ENCODE measurements at regions not wholly inside any gene's neighbourhood (a gene's known extent, or its start where the extent isn't known, plus 50 kb on each side); places are given as distances from the start of the nearest gene placed in this dataset.

GRCh38 chr6:44036196-44036595, 91.1 kb downstream of the MRPL14 start:
- Histone ChIP-seq H3K79me2 (ENCODE audit: control insufficient read depth, insufficient read depth, low read length) (no peaks in the 10 kb centered on the region), H3K36me3 (ENCODE audit: control insufficient read depth in 2 of 2, insufficient read depth in 2 of 2, low read length in 1 of 2) (no peaks in the 10 kb centered on the region), H3K4me2 (ENCODE audit: control insufficient read depth, insufficient read depth) (no peak overlapping the region; the same call in 1 of the 2 replicates), H4K20me1 (ENCODE audit: control insufficient read depth, insufficient read depth) (no peaks in the 10 kb centered on the region), H3K9me3 (replicated peaks; ENCODE audit: control insufficient read depth, insufficient read depth, low read length) (no peaks in the 10 kb centered on the region; the same call in 2 of the 3 replicates), H2AFZ (ENCODE audit: control insufficient read depth, low read depth, low read length) (no peak overlapping the region), H3K27me3 (replicated peaks in 1 of 2; ENCODE audit: control insufficient read depth in 2 of 2, insufficient read depth in 2 of 2, low read length in 1 of 2) (no peaks in the 10 kb centered on the region), H3K9ac (ENCODE audit: control insufficient read depth, insufficient read depth, low read length) (no peak overlapping the region), H3K4me3 (no peak overlapping the region), H3K27ac (ENCODE audit: control insufficient read depth, insufficient read depth) (no peak overlapping the region), H3K4me1 (ENCODE audit: control insufficient read depth, insufficient read depth, low read length) (peaks cover 5% of the 10 kb centered on the region)
- WGBS (ENCODE audit: insufficient coverage, insufficient replicate concordance, low lambda C conversion rate, missing lambda C conversion rate) = 70% methylated on average over 2 of the region's 2 CpGs
- CTCF ChIA-PET = interaction anchor here (0.7 to 1.6 kb wide), 3 partner anchors 14 to 38 kb away, joined by 3 to 4 read pairs (median 4); no protein-coding TSS in a partner anchor
- POLR2A ChIA-PET = no interaction called here
- ATAC-seq = no peak
- no TSS peak for BruUV-seq (replicated peaks)
- TF ChIP-seq ATF7 (IDR thresholded peaks at IDR 0.05; ENCODE audit: low read depth) (no peak), CHD1 (IDR thresholded peaks at IDR 0.05; ENCODE audit: low read depth, low read length) (no peak), GABPA (IDR thresholded peaks at IDR 0.05; ENCODE audit: low read depth) (no peak), E2F4 (IDR thresholded peaks at IDR 0.05; ENCODE audit: low read depth, low read length) (no peak)
- in situ Hi-C loops (cut with MboI) = no loop called here
- no peak for FAIRE-seq
- intact Hi-C loops (cut with micrococcal nuclease; ENCODE audit: unreplicated experiment) = no loop called here
- RAD21 ChIA-PET (ENCODE audit: unreplicated experiment) = interaction anchor here (1.4 kb wide), 1 partner anchor 311 kb away, joined by 3 read pairs; no protein-coding TSS in a partner anchor
- SMC1A ChIA-PET (ENCODE audit: uncharacterized antibody, unreplicated experiment) = interaction anchor here (0.6 to 1.9 kb wide), 4 partner anchors 9 to 1327 kb away, joined by 3 to 5 read pairs (median 3); no protein-coding TSS in a partner anchor
- DNase-seq (ENCODE audit: low read depth, low spot score) = no peak

DNA sequence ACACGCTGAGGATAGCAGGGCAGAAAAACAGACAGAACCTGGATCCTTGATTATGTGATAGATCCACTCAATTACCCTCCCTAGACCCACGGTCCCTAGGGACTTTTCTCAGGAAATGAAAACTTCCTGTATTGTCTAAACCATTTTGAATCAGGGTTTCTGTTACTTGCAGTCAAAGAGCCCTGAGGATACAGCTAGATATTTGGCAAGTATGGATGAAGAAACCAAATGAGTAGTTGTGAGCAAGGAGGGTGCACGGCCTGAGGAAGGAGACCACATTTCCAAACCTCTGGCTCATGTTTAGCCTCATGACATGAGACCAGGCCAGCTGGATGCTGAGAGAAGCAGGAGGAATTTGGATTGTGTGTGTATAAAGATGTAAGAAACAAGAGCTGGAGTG, 91.6 kb downstream of the MRPL14 start:
- ChIA-PET SMC1A (ENCODE audit: uncharacterized antibody, unreplicated experiment) (interaction anchor here (0.6 to 1.9 kb wide), 4 partner anchors 8 to 1327 kb away, joined by 3 to 5 read pairs (median 3); no protein-coding TSS in a partner anchor), POLR2A (no interaction called here), CTCF (interaction anchor here (0.6 to 1.6 kb wide), 4 partner anchors 15 to 366 kb away, joined by 3 to 4 read pairs (median 4); no protein-coding TSS in a partner anchor), RAD21 (ENCODE audit: unreplicated experiment) (interaction anchor here (1.4 kb wide), 1 partner anchor 311 kb away, joined by 3 read pairs; no protein-coding TSS in a partner anchor)
- ATAC-seq (no peak), DNase-seq (ENCODE audit: low read depth, low spot score) (no peak), FAIRE-seq (no peak)
- BruUV-seq (replicated peaks) = no TSS peak
- intact Hi-C loops (cut with micrococcal nuclease; ENCODE audit: unreplicated experiment) = no loop called here
- Histone ChIP-seq H3K4me1 (ENCODE audit: control insufficient read depth, insufficient read depth, low read length) (peaks cover 5% of the 10 kb centered on the region), H4K20me1 (ENCODE audit: control insufficient read depth, insufficient read depth) (no peaks in the 10 kb centered on the region), H3K4me3 (no peak overlapping the region), H3K4me2 (ENCODE audit: control insufficient read depth, insufficient read depth) (no peak overlapping the region), H3K9me3 (replicated peaks; ENCODE audit: control insufficient read depth, insufficient read depth, low read length) (no peaks in the 10 kb centered on the region; the same call in 2 of the 3 replicates), H3K9ac (ENCODE audit: control insufficient read depth, insufficient read depth, low read length) (no peak overlapping the region), H3K27me3 (replicated peaks in 1 of 2; ENCODE audit: control insufficient read depth in 2 of 2, insufficient read depth in 2 of 2, low read length in 1 of 2) (peaks cover 0 to 1% of the 10 kb centered on the region in 2 experiments; a peak in 1 of 4 replicates), H3K27ac (ENCODE audit: control insufficient read depth, insufficient read depth) (no peak overlapping the region), H3K79me2 (ENCODE audit: control insufficient read depth, insufficient read depth, low read length) (no peaks in the 10 kb centered on the region), H3K36me3 (ENCODE audit: control insufficient read depth in 2 of 2, insufficient read depth in 2 of 2, low read length in 1 of 2) (no peaks in the 10 kb centered on the region), H2AFZ (ENCODE audit: control insufficient read depth, low read depth, low read length) (0 out of 2 replicates have a peak overlapping the region, but pooled peaks have one; percentile 2)
- WGBS (ENCODE audit: insufficient coverage, insufficient replicate concordance, low lambda C conversion rate, missing lambda C conversion rate) = 32% methylated on average over 3 of the region's 3 CpGs
- in situ Hi-C loops (cut with MboI) = no loop called here
- TF ChIP-seq ETV6 (conservative IDR thresholded peaks at IDR 0.05 in 1 of 2, IDR thresholded peaks at IDR 0.05 in 1 of 2; ENCODE audit: borderline replicate concordance in 1 of 2, low read depth in 1 of 2) (no peak), TBL1XR1 (IDR thresholded peaks at IDR 0.05; ENCODE audit: low read depth, low read length) (no peak), STAT3 (IDR thresholded peaks at IDR 0.05; ENCODE audit: low read depth, low read length) (no peak), SUPT20H (IDR thresholded peaks at IDR 0.05; ENCODE audit: borderline replicate concordance, control insufficient read depth, low read depth, low read length) (no peak), SKIL (IDR thresholded peaks at IDR 0.05; ENCODE audit: low read depth, poor library complexity, severe bottlenecking) (no peak)
- TF ChIP-seq, protein P1, sequence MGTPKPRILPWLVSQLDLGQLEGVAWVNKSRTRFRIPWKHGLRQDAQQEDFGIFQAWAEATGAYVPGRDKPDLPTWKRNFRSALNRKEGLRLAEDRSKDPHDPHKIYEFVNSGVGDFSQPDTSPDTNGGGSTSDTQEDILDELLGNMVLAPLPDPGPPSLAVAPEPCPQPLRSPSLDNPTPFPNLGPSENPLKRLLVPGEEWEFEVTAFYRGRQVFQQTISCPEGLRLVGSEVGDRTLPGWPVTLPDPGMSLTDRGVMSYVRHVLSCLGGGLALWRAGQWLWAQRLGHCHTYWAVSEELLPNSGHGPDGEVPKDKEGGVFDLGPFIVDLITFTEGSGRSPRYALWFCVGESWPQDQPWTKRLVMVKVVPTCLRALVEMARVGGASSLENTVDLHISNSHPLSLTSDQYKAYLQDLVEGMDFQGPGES (IDR thresholded peaks at IDR 0.05) = no peak
- TF ChIP-seq, protein P2, sequence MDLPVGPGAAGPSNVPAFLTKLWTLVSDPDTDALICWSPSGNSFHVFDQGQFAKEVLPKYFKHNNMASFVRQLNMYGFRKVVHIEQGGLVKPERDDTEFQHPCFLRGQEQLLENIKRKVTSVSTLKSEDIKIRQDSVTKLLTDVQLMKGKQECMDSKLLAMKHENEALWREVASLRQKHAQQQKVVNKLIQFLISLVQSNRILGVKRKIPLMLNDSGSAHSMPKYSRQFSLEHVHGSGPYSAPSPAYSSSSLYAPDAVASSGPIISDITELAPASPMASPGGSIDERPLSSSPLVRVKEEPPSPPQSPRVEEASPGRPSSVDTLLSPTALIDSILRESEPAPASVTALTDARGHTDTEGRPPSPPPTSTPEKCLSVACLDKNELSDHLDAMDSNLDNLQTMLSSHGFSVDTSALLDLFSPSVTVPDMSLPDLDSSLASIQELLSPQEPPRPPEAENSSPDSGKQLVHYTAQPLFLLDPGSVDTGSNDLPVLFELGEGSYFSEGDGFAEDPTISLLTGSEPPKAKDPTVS (IDR thresholded peaks at IDR 0.05; ENCODE audit: low read depth, low read length) = no peak
